WTC11 (cell line): ENCODE measurements at regions not wholly inside any gene's neighbourhood (a gene's known extent, or its start where the extent isn't known, plus 50 kb on each side); places are given as distances from the start of the nearest gene placed in this dataset.

Source experiments
- ATAC-seq: fragments of 200-7000 bp; cut with Tn5 transposase; 2 replicates; pipeline ENCODE4 v1.10.0; 2021; ENCODE audit warnings: mild to moderate bottlenecking, moderate library complexity
- CTCF ChIA-PET: fragments of 300-600 bp; sonication (Branson Sonifier 250); formaldehyde crosslinking; loops from one replicate; lab custom pipeline; 2021; ENCODE audit warnings: antibody characterized with exemption; lab: Charles Lee
- POLR2A ChIA-PET: fragments of 350-600 bp; sonication (Branson Sonifier 250); formaldehyde crosslinking; loops from one replicate; lab custom pipeline; 2021; ENCODE audit warnings: antibody characterized with exemption; lab: Charles Lee
- DNase-seq: peaks from one replicate; pipeline ENCODE4 v3.0.0; 2021; ENCODE audit warnings: low spot score
- H3K27ac Mint-ChIP-seq: 2 replicates; pipeline ENCODE4 v1.8.0; 2021; ENCODE audit warnings: mixed read lengths
- H3K27me3 Mint-ChIP-seq: 2 replicates; pipeline ENCODE4 v1.8.0; 2021; ENCODE audit warnings: low read depth, mild to moderate bottlenecking, moderate library complexity, mixed read lengths
- H3K36me3 Mint-ChIP-seq: 2 replicates; pipeline ENCODE4 v1.8.0; 2021; ENCODE audit warnings: mixed read lengths
- H3K4me1 Mint-ChIP-seq: 2 replicates; pipeline ENCODE4 v1.8.0; 2022; ENCODE audit warnings: mixed read lengths
- H3K4me3 Mint-ChIP-seq: 2 replicates; pipeline ENCODE4 v1.8.0; 2021; ENCODE audit warnings: mild to moderate bottlenecking, moderate library complexity, mixed read lengths
- H3K9me3 Mint-ChIP-seq: 2 replicates; pipeline ENCODE4 v1.8.0; 2021; ENCODE audit warnings: mixed read lengths
- ETV6 ChIP-seq: sonication (generic); formaldehyde crosslinking; IDR thresholded peaks from 2 replicates; pipeline ENCODE4 v1.8.1; 2022; ENCODE audit warnings: mild to moderate bottlenecking, missing genetic modification reagents
- GABPB1 ChIP-seq: sonication (generic); formaldehyde crosslinking; IDR thresholded peaks from 2 replicates; pipeline ENCODE4 v1.8.1; 2023; ENCODE audit warnings: mild to moderate bottlenecking, missing genetic modification reagents
- IRF2 ChIP-seq: sonication (generic); formaldehyde crosslinking; IDR thresholded peaks from 2 replicates; pipeline ENCODE4 v1.8.0; 2022; ENCODE audit warnings: low read depth, missing genetic modification reagents, borderline replicate concordance
- JUN ChIP-seq: sonication (generic); formaldehyde crosslinking; IDR thresholded peaks from 2 replicates; pipeline ENCODE4 v1.8.0; 2023; ENCODE audit warnings: mild to moderate bottlenecking, missing genetic modification reagents
- OVOL2 ChIP-seq: fragments of 250-450 bp; sonication (Bioruptor Pico); IDR thresholded peaks from 2 replicates; pipeline ENCODE4 v1.9.0; 2021; ENCODE audit warnings: mild to moderate bottlenecking, borderline replicate concordance
- SMAD4 ChIP-seq: sonication (generic); formaldehyde crosslinking; IDR thresholded peaks from 2 replicates; pipeline ENCODE4 v1.8.0; 2022; ENCODE audit warnings: mild to moderate bottlenecking, missing genetic modification reagents
- TEAD4 ChIP-seq: sonication (generic); formaldehyde crosslinking; IDR thresholded peaks from 2 replicates; pipeline ENCODE4 v1.8.0; 2022; ENCODE audit warnings: mild to moderate bottlenecking, missing genetic modification reagents
- ZBTB21 ChIP-seq: sonication (generic); formaldehyde crosslinking; IDR thresholded peaks from 2 replicates; pipeline ENCODE4 v1.8.1; 2023; ENCODE audit warnings: mild to moderate bottlenecking, missing genetic modification reagents, borderline replicate concordance
- ZNF263 ChIP-seq: sonication (generic); formaldehyde crosslinking; IDR thresholded peaks from 2 replicates; pipeline ENCODE4 v1.8.1; 2022; ENCODE audit warnings: low read depth, mild to moderate bottlenecking, moderate library complexity, missing genetic modification reagents
- TF ChIP-seq, protein P1 (sequence below): fragments of 250-450 bp; sonication (Bioruptor Pico); IDR thresholded peaks from 2 replicates; pipeline ENCODE4 v1.8.0; 2021; ENCODE audit warnings: mild to moderate bottlenecking
- TF ChIP-seq, protein P2 (sequence below): sonication (generic); formaldehyde crosslinking; IDR thresholded peaks from 2 replicates; pipeline ENCODE4 v1.8.0; 2022; ENCODE audit warnings: mild to moderate bottlenecking, missing genetic modification reagents
- TF ChIP-seq, protein P3 (sequence below): fragments of 200-600 bp; IDR thresholded peaks from 2 replicates; pipeline ENCODE4 v1.8.0; 2022; ENCODE audit warnings: antibody characterized with exemption
- TF ChIP-seq, protein P4 (sequence below): fragments of 250-450 bp; sonication (Bioruptor Pico); IDR thresholded peaks from 2 replicates; pipeline ENCODE4 v1.9.0; 2021; ENCODE audit warnings: mild to moderate bottlenecking, borderline replicate concordance
- TF ChIP-seq, protein P5 (sequence below): sonication (generic); formaldehyde crosslinking; IDR thresholded peaks from 2 replicates; pipeline ENCODE4 v1.8.1; 2023; ENCODE audit warnings: mild to moderate bottlenecking, missing genetic modification reagents, moderate library complexity

DNA sequence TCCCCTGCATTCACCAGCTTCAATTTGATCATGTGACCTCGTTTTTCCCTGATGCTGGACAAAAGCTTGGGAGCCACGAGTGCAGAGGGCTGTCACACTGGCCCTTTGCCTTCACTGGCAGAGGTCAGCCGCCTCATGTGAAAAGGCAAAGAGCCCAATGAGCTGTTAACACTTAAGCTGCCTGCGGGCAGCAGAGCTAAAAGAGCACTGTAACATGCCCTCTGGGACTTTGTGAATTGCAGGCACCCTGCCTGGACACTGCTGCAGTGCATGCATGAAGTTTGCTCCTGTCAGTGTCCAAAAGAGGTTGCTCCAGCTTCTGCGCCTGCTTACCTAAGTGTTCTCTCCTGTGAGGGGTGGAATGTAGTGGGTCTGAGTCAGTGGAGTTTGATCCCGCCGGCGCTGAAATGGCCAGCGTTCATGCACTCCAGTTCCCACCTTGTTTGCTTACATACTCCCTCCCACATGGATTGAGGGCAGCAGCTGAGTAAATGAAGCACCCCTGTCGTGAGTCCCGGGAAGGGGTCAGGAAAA, 193.7 kb downstream of the RFC3 start:
- DNase-seq, result no peak
- ATAC-seq, result peak; percentile 34
- no peaks in the 10 kb centered on the region for H3K36me3 Mint-ChIP-seq
- CTCF ChIA-PET, result no interaction called here
- H3K4me1 Mint-ChIP-seq, result 0 out of 2 replicates have a peak, but pooled peaks cover 2% of the 10 kb centered on the region
- H3K27ac Mint-ChIP-seq, result no peak overlapping the region
- H3K4me3 Mint-ChIP-seq, result no peak overlapping the region
- H3K27me3 Mint-ChIP-seq, result no peaks in the 10 kb centered on the region
- TF ChIP-seq, protein P1, sequence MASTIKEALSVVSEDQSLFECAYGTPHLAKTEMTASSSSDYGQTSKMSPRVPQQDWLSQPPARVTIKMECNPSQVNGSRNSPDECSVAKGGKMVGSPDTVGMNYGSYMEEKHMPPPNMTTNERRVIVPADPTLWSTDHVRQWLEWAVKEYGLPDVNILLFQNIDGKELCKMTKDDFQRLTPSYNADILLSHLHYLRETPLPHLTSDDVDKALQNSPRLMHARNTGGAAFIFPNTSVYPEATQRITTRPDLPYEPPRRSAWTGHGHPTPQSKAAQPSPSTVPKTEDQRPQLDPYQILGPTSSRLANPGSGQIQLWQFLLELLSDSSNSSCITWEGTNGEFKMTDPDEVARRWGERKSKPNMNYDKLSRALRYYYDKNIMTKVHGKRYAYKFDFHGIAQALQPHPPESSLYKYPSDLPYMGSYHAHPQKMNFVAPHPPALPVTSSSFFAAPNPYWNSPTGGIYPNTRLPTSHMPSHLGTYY, result no peak
- TF ChIP-seq, protein P2, sequence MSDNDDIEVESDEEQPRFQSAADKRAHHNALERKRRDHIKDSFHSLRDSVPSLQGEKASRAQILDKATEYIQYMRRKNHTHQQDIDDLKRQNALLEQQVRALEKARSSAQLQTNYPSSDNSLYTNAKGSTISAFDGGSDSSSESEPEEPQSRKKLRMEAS (CRISPR knock-in tag), result no peak
- TF ChIP-seq JUN (CRISPR knock-in tag) (no peak), GABPB1 (CRISPR knock-in tag) (peak; percentile 24; the same call in 1 of the 2 replicates), ZBTB21 (no peak)
- TF ChIP-seq, protein P3, sequence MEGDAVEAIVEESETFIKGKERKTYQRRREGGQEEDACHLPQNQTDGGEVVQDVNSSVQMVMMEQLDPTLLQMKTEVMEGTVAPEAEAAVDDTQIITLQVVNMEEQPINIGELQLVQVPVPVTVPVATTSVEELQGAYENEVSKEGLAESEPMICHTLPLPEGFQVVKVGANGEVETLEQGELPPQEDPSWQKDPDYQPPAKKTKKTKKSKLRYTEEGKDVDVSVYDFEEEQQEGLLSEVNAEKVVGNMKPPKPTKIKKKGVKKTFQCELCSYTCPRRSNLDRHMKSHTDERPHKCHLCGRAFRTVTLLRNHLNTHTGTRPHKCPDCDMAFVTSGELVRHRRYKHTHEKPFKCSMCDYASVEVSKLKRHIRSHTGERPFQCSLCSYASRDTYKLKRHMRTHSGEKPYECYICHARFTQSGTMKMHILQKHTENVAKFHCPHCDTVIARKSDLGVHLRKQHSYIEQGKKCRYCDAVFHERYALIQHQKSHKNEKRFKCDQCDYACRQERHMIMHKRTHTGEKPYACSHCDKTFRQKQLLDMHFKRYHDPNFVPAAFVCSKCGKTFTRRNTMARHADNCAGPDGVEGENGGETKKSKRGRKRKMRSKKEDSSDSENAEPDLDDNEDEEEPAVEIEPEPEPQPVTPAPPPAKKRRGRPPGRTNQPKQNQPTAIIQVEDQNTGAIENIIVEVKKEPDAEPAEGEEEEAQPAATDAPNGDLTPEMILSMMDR, result no peak
- TF ChIP-seq, all 79 proteins: peak for 1
- POLR2A ChIA-PET, result no interaction called here
- H3K9me3 Mint-ChIP-seq, result 0 out of 2 replicates have a peak, but pooled peaks cover 5% of the 10 kb centered on the region

DNA sequence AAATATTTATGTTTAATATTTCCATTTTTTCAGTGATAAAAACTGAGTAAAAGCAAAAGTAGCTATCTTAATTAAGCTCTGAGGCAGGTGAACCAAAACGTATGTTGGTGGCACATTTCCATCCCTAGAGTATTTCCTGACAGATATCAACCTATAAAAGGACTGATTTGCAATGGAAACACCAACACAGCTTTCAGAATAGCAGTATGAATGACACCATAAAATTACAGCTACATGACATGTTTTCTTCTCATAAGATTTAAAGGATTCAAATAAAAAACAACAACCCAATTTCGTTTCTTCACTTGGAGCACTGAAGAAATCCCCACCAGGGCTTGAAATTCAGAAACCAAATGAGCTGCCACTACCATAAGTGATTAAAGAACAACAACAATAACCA, 194.4 kb downstream of the RFC3 start:
- H3K9me3 Mint-ChIP-seq, result 0 out of 2 replicates have a peak, but pooled peaks cover 5% of the 10 kb centered on the region
- no peak for ATAC-seq
- H3K36me3 Mint-ChIP-seq, result no peaks in the 10 kb centered on the region
- CTCF ChIA-PET, result no interaction called here
- 0 out of 2 replicates have a peak, but pooled peaks cover 2% of the 10 kb centered on the region for H3K4me1 Mint-ChIP-seq
- no peaks in the 10 kb centered on the region for H3K27me3 Mint-ChIP-seq
- no peak overlapping the region for H3K27ac Mint-ChIP-seq
- TF ChIP-seq TEAD4, result no peak
- TF ChIP-seq OVOL2 (CRISPR knock-in tag), result no peak
- no peak for TF ChIP-seq IRF2
- TF ChIP-seq, protein P4, sequence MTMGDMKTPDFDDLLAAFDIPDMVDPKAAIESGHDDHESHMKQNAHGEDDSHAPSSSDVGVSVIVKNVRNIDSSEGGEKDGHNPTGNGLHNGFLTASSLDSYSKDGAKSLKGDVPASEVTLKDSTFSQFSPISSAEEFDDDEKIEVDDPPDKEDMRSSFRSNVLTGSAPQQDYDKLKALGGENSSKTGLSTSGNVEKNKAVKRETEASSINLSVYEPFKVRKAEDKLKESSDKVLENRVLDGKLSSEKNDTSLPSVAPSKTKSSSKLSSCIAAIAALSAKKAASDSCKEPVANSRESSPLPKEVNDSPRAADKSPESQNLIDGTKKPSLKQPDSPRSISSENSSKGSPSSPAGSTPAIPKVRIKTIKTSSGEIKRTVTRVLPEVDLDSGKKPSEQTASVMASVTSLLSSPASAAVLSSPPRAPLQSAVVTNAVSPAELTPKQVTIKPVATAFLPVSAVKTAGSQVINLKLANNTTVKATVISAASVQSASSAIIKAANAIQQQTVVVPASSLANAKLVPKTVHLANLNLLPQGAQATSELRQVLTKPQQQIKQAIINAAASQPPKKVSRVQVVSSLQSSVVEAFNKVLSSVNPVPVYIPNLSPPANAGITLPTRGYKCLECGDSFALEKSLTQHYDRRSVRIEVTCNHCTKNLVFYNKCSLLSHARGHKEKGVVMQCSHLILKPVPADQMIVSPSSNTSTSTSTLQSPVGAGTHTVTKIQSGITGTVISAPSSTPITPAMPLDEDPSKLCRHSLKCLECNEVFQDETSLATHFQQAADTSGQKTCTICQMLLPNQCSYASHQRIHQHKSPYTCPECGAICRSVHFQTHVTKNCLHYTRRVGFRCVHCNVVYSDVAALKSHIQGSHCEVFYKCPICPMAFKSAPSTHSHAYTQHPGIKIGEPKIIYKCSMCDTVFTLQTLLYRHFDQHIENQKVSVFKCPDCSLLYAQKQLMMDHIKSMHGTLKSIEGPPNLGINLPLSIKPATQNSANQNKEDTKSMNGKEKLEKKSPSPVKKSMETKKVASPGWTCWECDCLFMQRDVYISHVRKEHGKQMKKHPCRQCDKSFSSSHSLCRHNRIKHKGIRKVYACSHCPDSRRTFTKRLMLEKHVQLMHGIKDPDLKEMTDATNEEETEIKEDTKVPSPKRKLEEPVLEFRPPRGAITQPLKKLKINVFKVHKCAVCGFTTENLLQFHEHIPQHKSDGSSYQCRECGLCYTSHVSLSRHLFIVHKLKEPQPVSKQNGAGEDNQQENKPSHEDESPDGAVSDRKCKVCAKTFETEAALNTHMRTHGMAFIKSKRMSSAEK (CRISPR knock-in tag), result no peak
- TF ChIP-seq SMAD4 (CRISPR knock-in tag), result no peak
- TF ChIP-seq, protein P2 (CRISPR knock-in tag), result no peak
- TF ChIP-seq ETV6 (CRISPR knock-in tag), result no peak
- TF ChIP-seq, protein P5, sequence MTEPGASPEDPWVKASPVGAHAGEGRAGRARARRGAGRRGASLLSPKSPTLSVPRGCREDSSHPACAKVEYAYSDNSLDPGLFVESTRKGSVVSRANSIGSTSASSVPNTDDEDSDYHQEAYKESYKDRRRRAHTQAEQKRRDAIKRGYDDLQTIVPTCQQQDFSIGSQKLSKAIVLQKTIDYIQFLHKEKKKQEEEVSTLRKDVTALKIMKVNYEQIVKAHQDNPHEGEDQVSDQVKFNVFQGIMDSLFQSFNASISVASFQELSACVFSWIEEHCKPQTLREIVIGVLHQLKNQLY, result no peak
- no peak for TF ChIP-seq ZNF263
- POLR2A ChIA-PET, result no interaction called here
- H3K4me3 Mint-ChIP-seq, result no peak overlapping the region
- DNase-seq, result no peak
